ENCODE measurements at regions not wholly inside any gene's neighbourhood (a gene's known extent, or its start where the extent isn't known, plus 50 kb on each side); places are given as distances from the start of the nearest gene placed in this dataset.

- no peaks in the 10 kb centered on the region for H3K9me2 ChIP-seq (replicated peaks; ENCODE audit: insufficient read depth, low read length)
- H3K27ac ChIP-seq (ENCODE audit: low read depth, low read length): no peak overlapping the region
- no peak overlapping the region for H3K4me2 ChIP-seq (ENCODE audit: low read depth, low read length, poor library complexity, severe bottlenecking)
- no peaks in the 10 kb centered on the region for H3K27me3 ChIP-seq (ENCODE audit: low read length)
- no peaks in the 10 kb centered on the region for H4K20me1 ChIP-seq (ENCODE audit: low read depth, low read length)
- H3K9ac ChIP-seq (ENCODE audit: low read length): no peak overlapping the region
- no peak overlapping the region for H2AFZ ChIP-seq (ENCODE audit: low read depth, low read length, severe bottlenecking)
- no peaks in the 10 kb centered on the region for H3F3A ChIP-seq (ENCODE audit: insufficient read depth)
- H3K9me3 ChIP-seq (ENCODE audit: insufficient read depth, low read length): no peaks in the 10 kb centered on the region
- H3K79me2 ChIP-seq (ENCODE audit: insufficient read depth, low read length): no peaks in the 10 kb centered on the region
- TF ChIP-seq EZH2phosphoT487 (conservative IDR thresholded peaks at IDR 0.05; ENCODE audit: low read length): no peak
- no peak for TF ChIP-seq CTCF (IDR thresholded peaks at IDR 0.05; ENCODE audit: insufficient read depth, low read length, poor library complexity, severe bottlenecking)
- H3K36me3 ChIP-seq (ENCODE audit: low read length): no peaks in the 10 kb centered on the region
- no peak overlapping the region for H3K4me3 ChIP-seq (ENCODE audit: insufficient read depth, low read length, poor library complexity, severe bottlenecking)
Measured at GRCh38 chr11:8746331-8746974, 63.9 kb downstream of the RPL27A start.

GRCh38 chr11:8747173-8747572, 64.6 kb downstream of the RPL27A start:
- no peak overlapping the region for H2AFZ ChIP-seq (ENCODE audit: low read depth, low read length, severe bottlenecking)
- no peak overlapping the region for H3K4me3 ChIP-seq (ENCODE audit: insufficient read depth, low read length, poor library complexity, severe bottlenecking)
- H3K27me3 ChIP-seq (ENCODE audit: low read length): no peaks in the 10 kb centered on the region
- H3K9me2 ChIP-seq (replicated peaks; ENCODE audit: insufficient read depth, low read length): no peaks in the 10 kb centered on the region
- no peak for TF ChIP-seq EZH2phosphoT487 (conservative IDR thresholded peaks at IDR 0.05; ENCODE audit: low read length)
- TF ChIP-seq CTCF (IDR thresholded peaks at IDR 0.05; ENCODE audit: insufficient read depth, low read length, poor library complexity, severe bottlenecking): no peak
- H3K4me2 ChIP-seq (ENCODE audit: low read depth, low read length, poor library complexity, severe bottlenecking): no peak overlapping the region
- H3F3A ChIP-seq (ENCODE audit: insufficient read depth): no peaks in the 10 kb centered on the region
- H3K9me3 ChIP-seq (ENCODE audit: insufficient read depth, low read length): no peaks in the 10 kb centered on the region
- H4K20me1 ChIP-seq (ENCODE audit: low read depth, low read length): no peaks in the 10 kb centered on the region
- H3K36me3 ChIP-seq (ENCODE audit: low read length): no peaks in the 10 kb centered on the region
- no peaks in the 10 kb centered on the region for H3K79me2 ChIP-seq (ENCODE audit: insufficient read depth, low read length)
- no peak overlapping the region for H3K27ac ChIP-seq (ENCODE audit: low read depth, low read length)
- H3K9ac ChIP-seq (ENCODE audit: low read length): no peak overlapping the region

- no peaks in the 10 kb centered on the region for H3K9me2 ChIP-seq (replicated peaks; ENCODE audit: insufficient read depth, low read length)
- no peaks in the 10 kb centered on the region for H4K20me1 ChIP-seq (ENCODE audit: low read depth, low read length)
- H3K4me3 ChIP-seq (ENCODE audit: insufficient read depth, low read length, poor library complexity, severe bottlenecking): no peak overlapping the region
- H3K27me3 ChIP-seq (ENCODE audit: low read length): no peaks in the 10 kb centered on the region
- H3K36me3 ChIP-seq (ENCODE audit: low read length): no peaks in the 10 kb centered on the region
- no peak overlapping the region for H2AFZ ChIP-seq (ENCODE audit: low read depth, low read length, severe bottlenecking)
- H3F3A ChIP-seq (ENCODE audit: insufficient read depth): no peaks in the 10 kb centered on the region
- H3K27ac ChIP-seq (ENCODE audit: low read depth, low read length): no peak overlapping the region
- no peaks in the 10 kb centered on the region for H3K9me3 ChIP-seq (ENCODE audit: insufficient read depth, low read length)
- no peak overlapping the region for H3K4me2 ChIP-seq (ENCODE audit: low read depth, low read length, poor library complexity, severe bottlenecking)
- H3K9ac ChIP-seq (ENCODE audit: low read length): no peak overlapping the region
- no peak for TF ChIP-seq CTCF (IDR thresholded peaks at IDR 0.05; ENCODE audit: insufficient read depth, low read length, poor library complexity, severe bottlenecking)
- H3K79me2 ChIP-seq (ENCODE audit: insufficient read depth, low read length): no peaks in the 10 kb centered on the region
Measured at GRCh38 chr11:8748317-8748716, 65.7 kb downstream of the RPL27A start.
